Skeletal muscle cell (primary cell): ENCODE measurements at regions not wholly inside any gene's neighbourhood (a gene's known extent, or its start where the extent isn't known, plus 50 kb on each side); places are given as distances from the start of the nearest gene placed in this dataset.
"Not testable (repeated sequence)": the region's sequence is repeated elsewhere in the genome, so short reads cannot be mapped to it uniquely, and the experiment has no call there.

ENCODE experiments used
- DNase-seq: peaks from one replicate; pipeline ENCODE4 v3.0.0-alpha.2; 2010; ENCODE audit warnings: low read depth
- H3K4me3 ChIP-seq: 2 replicates; pipeline ENCODE4 v1.5.1; 2011; ENCODE audit warnings: low read depth, mild to moderate bottlenecking, control low read depth, low read length, moderate library complexity

GRCh38 chr13:86253497-86253896, 454.3 kb upstream of the SLITRK6 start:
- DNase-seq, H3K4me3 ChIP-seq: not testable (repeated sequence)

- not testable (repeated sequence) for H3K4me3 ChIP-seq, DNase-seq
Measured at GRCh38 chr13:86255820-86256219, 456.6 kb upstream of the SLITRK6 start.

GRCh38 chr13:86269511-86269910, 470.3 kb upstream of the SLITRK6 start:
- DNase-seq = no peak
- no peak overlapping the region for H3K4me3 ChIP-seq

GRCh38 chr13:86282442-86282841, 483.2 kb upstream of the SLITRK6 start:
- no peak for DNase-seq
- no peak overlapping the region for H3K4me3 ChIP-seq

- no peak for DNase-seq
Measured at GRCh38 chr13:86283031-86283430, 483.8 kb upstream of the SLITRK6 start.

GRCh38 chr13:86298725-86299124, 499.5 kb upstream of the SLITRK6 start:
- H3K4me3 ChIP-seq = no peak overlapping the region
- DNase-seq = no peak

More at GRCh38 chr13:86283031-86283430, 483.8 kb upstream of the SLITRK6 start:
- no peak overlapping the region for H3K4me3 ChIP-seq

GRCh38 chr13:86299128-86299527, 499.9 kb upstream of the SLITRK6 start:
- DNase-seq = no peak
- H3K4me3 ChIP-seq = no peak overlapping the region

- no peak for DNase-seq
- no peak overlapping the region for H3K4me3 ChIP-seq
Measured at GRCh38 chr13:86309881-86310280, 510.7 kb upstream of the SLITRK6 start.

GRCh38 chr13:86313421-86313820, 514.2 kb upstream of the SLITRK6 start:
- H3K4me3 ChIP-seq = no peak overlapping the region
- DNase-seq = no peak

- no peak overlapping the region for H3K4me3 ChIP-seq
- no peak for DNase-seq
Measured at GRCh38 chr13:86318450-86318849, 519.2 kb upstream of the SLITRK6 start.

GRCh38 chr13:86324191-86324590, 525.0 kb upstream of the SLITRK6 start:
- no peak for DNase-seq
- H3K4me3 ChIP-seq = no peak overlapping the region

- DNase-seq = no peak
- H3K4me3 ChIP-seq = no peak overlapping the region
Measured at GRCh38 chr13:86355301-86355700, 556.1 kb upstream of the SLITRK6 start.

- no peak for DNase-seq
- no peak overlapping the region for H3K4me3 ChIP-seq
Measured at GRCh38 chr13:86357106-86357505, 557.9 kb upstream of the SLITRK6 start.

GRCh38 chr13:86363749-86364148, 564.5 kb upstream of the SLITRK6 start:
- not testable (repeated sequence) for H3K4me3 ChIP-seq, DNase-seq

- DNase-seq = no peak
Measured at GRCh38 chr13:86368924-86369323, 569.7 kb upstream of the SLITRK6 start.

GRCh38 chr13:86377451-86377850, 578.2 kb upstream of the SLITRK6 start:
- no peak overlapping the region for H3K4me3 ChIP-seq
- DNase-seq = no peak

More at GRCh38 chr13:86368924-86369323, 569.7 kb upstream of the SLITRK6 start:
- no peak overlapping the region for H3K4me3 ChIP-seq

GRCh38 chr13:86378628-86379027, 579.4 kb upstream of the SLITRK6 start:
- H3K4me3 ChIP-seq = no peak overlapping the region
- no peak for DNase-seq

- H3K4me3 ChIP-seq = no peak overlapping the region
- no peak for DNase-seq
Measured at GRCh38 chr13:86383151-86383550, 583.9 kb upstream of the SLITRK6 start.

GRCh38 chr13:86383561-86383960, 584.3 kb upstream of the SLITRK6 start:
- H3K4me3 ChIP-seq = no peak overlapping the region
- DNase-seq = no peak

GRCh38 chr13:86397635-86398034, 598.4 kb upstream of the SLITRK6 start:
- DNase-seq = no peak
- no peak overlapping the region for H3K4me3 ChIP-seq

GRCh38 chr13:86399572-86399971, 600.4 kb upstream of the SLITRK6 start:
- no peak overlapping the region for H3K4me3 ChIP-seq
- no peak for DNase-seq

GRCh38 chr13:86402500-86402899, 603.3 kb upstream of the SLITRK6 start:
- no peak for DNase-seq
- no peak overlapping the region for H3K4me3 ChIP-seq
